ENCODE measurements at regions not wholly inside any gene's neighbourhood (a gene's known extent, or its start where the extent isn't known, plus 50 kb on each side); places are given as distances from the start of the nearest gene placed in this dataset.
A peak's percentile ranks its signal among the peaks of the same experiment; 100 is the strongest.
"Not testable (repeated sequence)": the region's sequence is repeated elsewhere in the genome, so short reads cannot be mapped to it uniquely, and the experiment has no call there.

DNA sequence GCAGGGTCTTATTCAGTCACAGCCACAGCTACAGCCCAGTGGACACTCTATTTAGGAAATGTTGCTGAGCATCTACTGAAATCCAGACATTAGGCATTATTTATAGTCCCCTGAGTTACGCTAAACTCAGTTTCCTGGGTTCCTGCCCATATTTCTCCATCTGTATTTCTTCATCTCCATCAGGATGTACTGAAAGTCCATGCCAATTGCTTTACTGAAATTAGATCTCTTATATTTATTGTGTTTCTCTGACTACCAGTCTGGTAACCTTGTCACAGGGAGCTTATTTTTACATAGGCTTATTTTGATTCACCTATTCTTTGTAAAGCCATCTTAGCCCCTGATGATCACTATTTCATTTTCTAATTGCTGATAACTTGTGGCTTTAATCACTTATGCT is 223.9 kb downstream of the TLE3 start:
- H3K27me3 ChIP-seq (ENCODE audit: control insufficient read depth, low read length), result no peaks in the 10 kb centered on the region
- H3K4me2 ChIP-seq (ENCODE audit: low read length), result no peak overlapping the region
- no peak overlapping the region for H3K27ac ChIP-seq (ENCODE audit: low read depth, low read length)
- H4K20me1 ChIP-seq (ENCODE audit: control insufficient read depth, insufficient read depth, low read depth, low read length), result no peaks in the 10 kb centered on the region
- H3F3A ChIP-seq (ENCODE audit: control insufficient read depth, insufficient read depth), result no peaks in the 10 kb centered on the region
- H3K4me3 ChIP-seq (ENCODE audit: low read length), result no peak overlapping the region
- TF ChIP-seq EZH2phosphoT487 (IDR thresholded peaks at IDR 0.05; ENCODE audit: borderline replicate concordance, low read length), result no peak
- TF ChIP-seq, protein P1, sequence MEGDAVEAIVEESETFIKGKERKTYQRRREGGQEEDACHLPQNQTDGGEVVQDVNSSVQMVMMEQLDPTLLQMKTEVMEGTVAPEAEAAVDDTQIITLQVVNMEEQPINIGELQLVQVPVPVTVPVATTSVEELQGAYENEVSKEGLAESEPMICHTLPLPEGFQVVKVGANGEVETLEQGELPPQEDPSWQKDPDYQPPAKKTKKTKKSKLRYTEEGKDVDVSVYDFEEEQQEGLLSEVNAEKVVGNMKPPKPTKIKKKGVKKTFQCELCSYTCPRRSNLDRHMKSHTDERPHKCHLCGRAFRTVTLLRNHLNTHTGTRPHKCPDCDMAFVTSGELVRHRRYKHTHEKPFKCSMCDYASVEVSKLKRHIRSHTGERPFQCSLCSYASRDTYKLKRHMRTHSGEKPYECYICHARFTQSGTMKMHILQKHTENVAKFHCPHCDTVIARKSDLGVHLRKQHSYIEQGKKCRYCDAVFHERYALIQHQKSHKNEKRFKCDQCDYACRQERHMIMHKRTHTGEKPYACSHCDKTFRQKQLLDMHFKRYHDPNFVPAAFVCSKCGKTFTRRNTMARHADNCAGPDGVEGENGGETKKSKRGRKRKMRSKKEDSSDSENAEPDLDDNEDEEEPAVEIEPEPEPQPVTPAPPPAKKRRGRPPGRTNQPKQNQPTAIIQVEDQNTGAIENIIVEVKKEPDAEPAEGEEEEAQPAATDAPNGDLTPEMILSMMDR (IDR thresholded peaks at IDR 0.05; ENCODE audit: low read depth, low read length, poor library complexity, severe bottlenecking), result no peak
- H3K9me3 ChIP-seq (ENCODE audit: control insufficient read depth, insufficient read depth, low read length), result peaks cover 20% of the 10 kb centered on the region; the same call in 1 of the 2 replicates
- no peaks in the 10 kb centered on the region for H3K79me2 ChIP-seq (ENCODE audit: control insufficient read depth, low read length)
- H3K36me3 ChIP-seq (ENCODE audit: control insufficient read depth, low read length), result no peaks in the 10 kb centered on the region
- no peaks in the 10 kb centered on the region for H3K9me2 ChIP-seq (replicated peaks; ENCODE audit: control insufficient read depth, low read length)
- H3K4me1 ChIP-seq (ENCODE audit: control insufficient read depth, low read length), result peaks cover 13% of the 10 kb centered on the region

DNA sequence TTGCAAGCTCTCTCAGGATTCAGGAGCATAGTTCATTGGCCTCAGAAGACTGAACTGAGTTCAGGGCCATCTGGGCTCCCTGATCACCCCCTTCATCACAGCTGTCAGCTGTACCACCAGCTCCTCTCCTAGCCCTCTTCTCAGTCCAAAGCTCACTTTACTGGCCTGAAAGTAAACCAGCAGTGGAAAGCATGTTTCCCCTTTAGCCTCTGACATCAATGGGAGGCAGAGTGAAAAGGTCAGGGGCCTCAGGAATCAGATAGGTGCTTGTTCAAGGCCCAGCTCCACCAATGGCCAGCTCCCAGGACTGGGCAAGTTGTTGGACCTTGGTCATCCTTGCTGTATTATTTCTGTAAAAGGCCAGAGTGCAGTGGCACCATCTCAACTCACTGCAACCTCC is 223.4 kb downstream of the TLE3 start:
- TF ChIP-seq, protein P1 (IDR thresholded peaks at IDR 0.05; ENCODE audit: low read depth, low read length, poor library complexity, severe bottlenecking), result no peak
- TF ChIP-seq EZH2phosphoT487 (IDR thresholded peaks at IDR 0.05; ENCODE audit: borderline replicate concordance, low read length), result no peak

DNA sequence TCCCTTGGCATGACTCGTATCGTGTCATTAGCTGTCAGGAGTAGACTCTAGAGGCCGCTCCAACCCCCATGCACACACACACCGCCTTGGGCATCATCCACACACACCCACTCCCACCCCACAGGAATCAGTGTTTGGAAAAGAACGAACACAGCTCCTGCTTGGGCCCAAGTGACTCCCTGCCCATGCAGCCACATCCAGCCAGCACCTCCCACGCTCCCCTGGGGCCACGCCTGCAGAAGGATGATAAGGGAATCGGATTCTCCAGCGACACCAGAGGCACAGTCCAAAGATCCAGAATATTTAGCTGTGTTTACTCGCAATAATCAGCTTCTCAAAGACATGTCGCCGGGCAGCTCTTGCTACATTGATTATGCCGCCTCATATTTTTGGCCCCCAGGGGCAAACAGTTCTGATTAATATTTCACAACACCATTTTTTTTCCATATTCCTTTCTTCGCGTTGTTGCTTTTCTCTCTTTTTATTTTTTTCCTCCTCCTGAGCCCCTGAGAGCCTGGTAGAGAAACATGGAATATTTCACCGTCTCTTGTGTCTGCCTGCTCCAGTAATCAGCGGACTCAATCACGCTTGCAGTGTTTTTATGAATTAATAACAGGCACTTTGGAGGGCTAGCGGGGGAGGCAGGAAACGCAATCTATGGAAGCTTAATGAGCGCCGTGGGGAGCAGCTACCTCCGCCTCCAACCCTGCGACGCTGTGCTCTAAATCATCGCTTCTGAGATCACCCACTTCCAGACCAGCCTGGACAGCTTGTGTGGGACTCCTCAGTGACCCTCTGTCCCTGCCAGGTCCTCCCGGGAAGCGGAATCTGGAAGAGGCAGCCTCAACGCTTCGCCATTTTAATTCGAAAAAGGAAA is 221.4 kb downstream of the TLE3 start:
- TF ChIP-seq, protein P1 (IDR thresholded peaks at IDR 0.05; ENCODE audit: low read depth, low read length, poor library complexity, severe bottlenecking), result no peak
- TF ChIP-seq EZH2phosphoT487 (IDR thresholded peaks at IDR 0.05; ENCODE audit: borderline replicate concordance, low read length), result no peak

More for the DNA sequence above, 223.4 kb downstream of the TLE3 start:
- no peak overlapping the region for H3K4me2 ChIP-seq (ENCODE audit: low read length)
- no peaks in the 10 kb centered on the region for H3F3A ChIP-seq (ENCODE audit: control insufficient read depth, insufficient read depth)
- H3K27ac ChIP-seq (ENCODE audit: low read depth, low read length), result no peak overlapping the region
- no peaks in the 10 kb centered on the region for H3K79me2 ChIP-seq (ENCODE audit: control insufficient read depth, low read length)
- H3K9me2 ChIP-seq (replicated peaks; ENCODE audit: control insufficient read depth, low read length), result no peaks in the 10 kb centered on the region
- peaks cover 20% of the 10 kb centered on the region; the same call in 1 of the 2 replicates for H3K9me3 ChIP-seq (ENCODE audit: control insufficient read depth, insufficient read depth, low read length)
- H3K27me3 ChIP-seq (ENCODE audit: control insufficient read depth, low read length), result no peaks in the 10 kb centered on the region
- no peaks in the 10 kb centered on the region for H3K36me3 ChIP-seq (ENCODE audit: control insufficient read depth, low read length)
- H4K20me1 ChIP-seq (ENCODE audit: control insufficient read depth, insufficient read depth, low read depth, low read length), result no peaks in the 10 kb centered on the region
- H3K4me3 ChIP-seq (ENCODE audit: low read length), result no peak overlapping the region
- H3K4me1 ChIP-seq (ENCODE audit: control insufficient read depth, low read length), result peaks cover 14% of the 10 kb centered on the region

DNA sequence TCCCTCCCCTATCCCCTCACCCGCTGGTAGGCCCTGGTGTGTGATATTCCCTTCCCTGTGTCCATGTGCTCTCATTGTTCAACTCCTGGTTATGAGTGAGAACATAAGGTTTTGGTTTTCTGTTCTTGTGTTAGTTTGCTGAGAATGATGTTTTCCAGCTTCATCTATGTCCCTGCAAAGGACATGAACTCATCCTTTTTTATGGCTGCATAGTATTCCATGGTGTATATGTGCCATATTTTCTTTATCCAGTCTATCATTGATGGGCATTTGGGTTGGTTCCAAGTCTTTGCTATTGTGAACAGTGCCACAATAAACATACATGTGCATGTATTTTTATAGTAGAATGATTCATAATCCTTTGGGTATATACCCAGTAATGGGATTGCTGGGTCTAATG is 217.8 kb downstream of the TLE3 start:
- peaks cover 71% of the 10 kb centered on the region for H3K4me1 ChIP-seq (ENCODE audit: control insufficient read depth, low read length)
- H3K9me3 ChIP-seq (ENCODE audit: control insufficient read depth, insufficient read depth, low read length); H3K79me2 ChIP-seq (ENCODE audit: control insufficient read depth, low read length); H4K20me1 ChIP-seq (ENCODE audit: control insufficient read depth, insufficient read depth, low read depth, low read length); H3K36me3 ChIP-seq (ENCODE audit: control insufficient read depth, low read length); H3K9me2 ChIP-seq (replicated peaks; ENCODE audit: control insufficient read depth, low read length); H3K27me3 ChIP-seq (ENCODE audit: control insufficient read depth, low read length): not testable (repeated sequence)
- peak overlapping the region; percentile 100 for H3K27ac ChIP-seq (ENCODE audit: low read depth, low read length)
- H3K4me2 ChIP-seq (ENCODE audit: low read length), result peak overlapping the region; percentile 99
- H3K4me3 ChIP-seq (ENCODE audit: low read length), result peak overlapping the region; percentile 37
- peaks cover 28% of the 10 kb centered on the region for H3F3A ChIP-seq (ENCODE audit: control insufficient read depth, insufficient read depth)

More for the DNA sequence above, 221.4 kb downstream of the TLE3 start:
- no peak overlapping the region for H3K27ac ChIP-seq (ENCODE audit: low read depth, low read length)
- peaks cover 20% of the 10 kb centered on the region; the same call in 1 of the 2 replicates for H3K9me3 ChIP-seq (ENCODE audit: control insufficient read depth, insufficient read depth, low read length)
- H3K4me1 ChIP-seq (ENCODE audit: control insufficient read depth, low read length), result peaks cover 34% of the 10 kb centered on the region
- H3K9me2 ChIP-seq (replicated peaks; ENCODE audit: control insufficient read depth, low read length), result no peaks in the 10 kb centered on the region
- H3K4me3 ChIP-seq (ENCODE audit: low read length), result no peak overlapping the region
- H3K4me2 ChIP-seq (ENCODE audit: low read length), result no peak overlapping the region
- H4K20me1 ChIP-seq (ENCODE audit: control insufficient read depth, insufficient read depth, low read depth, low read length), result no peaks in the 10 kb centered on the region
- no peaks in the 10 kb centered on the region for H3K79me2 ChIP-seq (ENCODE audit: control insufficient read depth, low read length)
- no peaks in the 10 kb centered on the region for H3K36me3 ChIP-seq (ENCODE audit: control insufficient read depth, low read length)
- no peaks in the 10 kb centered on the region for H3K27me3 ChIP-seq (ENCODE audit: control insufficient read depth, low read length)
- peaks cover 13% of the 10 kb centered on the region for H3F3A ChIP-seq (ENCODE audit: control insufficient read depth, insufficient read depth)

Data from DOHH2 (cell line).